Germinal center (tissue), 1 donor: ENCODE measurements at regions not wholly inside any gene's neighbourhood (a gene's known extent, or its start where the extent isn't known, plus 50 kb on each side); places are given as distances from the start of the nearest gene placed in this dataset.
"Not testable (repeated sequence)": the region's sequence is repeated elsewhere in the genome, so short reads cannot be mapped to it uniquely, and the experiment has no call there.

Experiments used
- DNase-seq: peaks from one replicate; pipeline ENCODE4 v3.0.0; 2012; ENCODE audit warnings: mixed read lengths, low spot score

- DNase-seq, result no peak
These were observed 408.8 kb upstream of the FZD8 start for GRCh38 chr10:36050763-36051499.

- no peak for DNase-seq
These were observed 406.7 kb upstream of the FZD8 start for GRCh38 chr10:36048780-36049179.

- DNase-seq, result no peak
These were observed 406.1 kb upstream of the FZD8 start for GRCh38 chr10:36048236-36048635.

DNA sequence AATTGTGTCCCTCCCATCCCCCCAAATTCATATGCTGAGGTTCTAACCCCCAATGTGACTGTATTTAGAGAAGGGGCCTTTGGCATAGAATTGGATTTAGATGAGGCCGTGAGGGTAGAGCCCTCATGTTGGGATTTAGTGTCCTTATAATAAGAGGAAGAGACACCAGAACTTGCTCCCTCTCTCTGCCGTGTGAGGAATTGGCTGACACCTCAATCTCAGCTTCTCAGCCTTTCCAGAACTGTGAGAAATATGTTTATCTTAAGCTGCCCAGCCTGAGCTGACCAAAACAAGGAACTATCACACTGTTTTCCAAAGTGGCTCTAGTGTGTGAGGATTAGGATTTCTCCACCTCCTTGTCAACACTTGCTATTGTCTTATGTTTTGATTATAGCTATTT, 400.0 kb upstream of the FZD8 start:
- no peak for DNase-seq

GRCh38 chr10:36038316-36038955, 396.3 kb upstream of the FZD8 start:
- DNase-seq, result no peak

GRCh38 chr10:36036137-36036536, 394.0 kb upstream of the FZD8 start:
- DNase-seq, result no peak

GRCh38 chr10:36033808-36034207, 391.7 kb upstream of the FZD8 start:
- DNase-seq, result no peak

DNA sequence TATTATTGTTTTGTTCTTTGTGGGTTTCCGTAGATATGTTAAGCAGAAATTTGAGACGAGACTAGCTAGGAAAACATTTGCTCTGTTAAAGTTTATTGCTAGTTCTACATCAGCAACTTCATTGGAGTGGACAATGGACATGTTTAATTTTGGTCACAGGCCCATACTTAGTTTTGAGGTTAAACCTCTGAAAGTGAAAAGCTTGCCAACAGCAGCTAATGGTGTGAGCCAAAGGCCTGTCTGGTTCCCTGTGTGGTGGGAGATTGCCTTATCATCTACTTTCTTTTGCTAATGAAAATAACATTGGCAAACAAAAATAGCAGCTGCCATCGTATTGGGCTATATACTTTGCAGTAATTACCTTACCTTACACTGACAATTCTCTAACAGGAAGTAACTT, 388.4 kb upstream of the FZD8 start:
- no peak for DNase-seq

GRCh38 chr10:36026656-36027390, 384.7 kb upstream of the FZD8 start:
- no peak for DNase-seq

- DNase-seq, result no peak
These were observed 384.0 kb upstream of the FZD8 start for GRCh38 chr10:36026081-36026480.

DNA sequence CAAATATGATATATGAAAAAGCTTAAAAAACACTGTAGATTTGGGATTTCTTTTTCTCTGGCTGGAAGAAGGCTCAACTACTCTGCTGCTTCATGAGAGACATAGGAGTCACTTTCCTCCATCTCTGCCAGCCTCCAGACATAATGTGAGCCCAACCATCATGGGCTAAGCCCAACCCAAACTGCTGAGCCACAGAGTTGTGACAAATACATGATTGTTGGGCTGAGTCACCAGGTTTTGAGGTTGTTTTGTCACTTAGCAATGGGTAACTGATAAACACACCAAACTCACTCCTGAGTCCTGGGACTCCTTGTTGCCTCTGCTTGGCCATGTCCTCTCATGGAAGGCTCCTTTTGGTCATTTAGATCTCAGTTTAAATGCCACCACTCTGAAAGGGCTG, 381.8 kb upstream of the FZD8 start:
- no peak for DNase-seq

- DNase-seq, result no peak
These were observed 379.0 kb upstream of the FZD8 start for GRCh38 chr10:36021096-36021495.

- DNase-seq, result no peak
These were observed 377.7 kb upstream of the FZD8 start for GRCh38 chr10:36019749-36020148.

GRCh38 chr10:36018996-36019395, 376.9 kb upstream of the FZD8 start:
- no peak for DNase-seq

DNA sequence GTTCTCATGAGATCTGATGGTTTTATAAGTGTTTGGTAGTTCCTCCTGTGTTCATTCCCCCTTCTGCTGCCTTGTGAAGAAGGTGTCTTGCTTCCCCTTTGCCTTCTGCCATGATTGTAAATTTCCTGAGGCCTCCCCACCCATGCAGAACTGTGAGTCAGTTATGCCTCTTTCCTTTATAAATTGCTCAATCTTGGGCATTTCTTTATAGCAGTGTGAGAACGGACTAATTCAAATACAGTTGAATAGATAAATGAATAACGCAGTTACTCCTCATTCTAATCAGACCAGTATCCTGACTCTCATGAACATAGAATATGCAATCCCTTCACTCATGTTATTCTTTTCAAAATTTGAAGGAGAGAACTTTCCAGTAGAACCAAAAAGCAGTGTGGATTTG, 375.0 kb upstream of the FZD8 start:
- no peak for DNase-seq

DNA sequence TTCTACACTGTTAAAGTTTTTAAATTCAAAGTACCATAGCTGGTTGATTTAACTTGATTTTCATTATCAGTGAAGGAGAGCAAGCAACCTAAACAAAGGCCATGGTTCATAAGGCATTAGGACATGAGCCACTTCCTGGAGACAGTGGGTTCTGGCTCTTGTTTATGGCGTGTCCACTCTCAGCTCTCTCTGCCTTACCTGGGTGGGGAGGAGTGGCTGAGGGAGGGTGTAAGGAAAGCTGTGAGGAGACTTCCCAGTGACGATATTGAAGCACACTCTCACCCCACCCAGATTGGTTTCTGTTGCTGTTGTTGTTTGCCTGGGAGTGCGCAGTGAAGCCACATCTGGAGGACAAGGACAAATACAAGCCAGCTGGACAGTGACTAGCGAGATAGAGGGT, 365.3 kb upstream of the FZD8 start:
- no peak for DNase-seq

DNA sequence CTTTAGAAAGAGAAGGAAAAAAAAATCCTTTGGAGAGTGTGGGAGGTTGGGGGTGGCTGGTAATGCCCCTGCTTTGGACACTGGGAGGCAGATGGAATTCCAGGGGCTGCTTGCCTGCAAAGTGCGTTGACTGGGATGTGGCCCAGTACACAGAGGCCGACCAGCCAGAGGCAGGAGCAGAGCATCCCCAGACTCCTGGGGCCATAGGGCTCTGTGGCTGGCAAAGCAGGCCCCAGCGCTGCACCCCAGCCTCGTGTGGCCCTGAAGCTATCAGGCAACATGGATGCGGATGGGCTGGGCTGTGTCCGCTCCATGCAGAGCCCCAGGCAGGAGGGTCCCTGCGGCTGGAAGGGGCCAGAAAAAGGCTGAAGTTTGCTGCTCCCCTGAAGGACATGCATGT, 361.6 kb upstream of the FZD8 start:
- DNase-seq, result no peak

GRCh38 chr10:36003031-36003600, 361.0 kb upstream of the FZD8 start:
- no peak for DNase-seq

GRCh38 chr10:36002445-36002844, 360.3 kb upstream of the FZD8 start:
- DNase-seq, result no peak

- DNase-seq, result not testable (repeated sequence)
These were observed 358.7 kb upstream of the FZD8 start for GRCh38 chr10:36000754-36001153.

DNA sequence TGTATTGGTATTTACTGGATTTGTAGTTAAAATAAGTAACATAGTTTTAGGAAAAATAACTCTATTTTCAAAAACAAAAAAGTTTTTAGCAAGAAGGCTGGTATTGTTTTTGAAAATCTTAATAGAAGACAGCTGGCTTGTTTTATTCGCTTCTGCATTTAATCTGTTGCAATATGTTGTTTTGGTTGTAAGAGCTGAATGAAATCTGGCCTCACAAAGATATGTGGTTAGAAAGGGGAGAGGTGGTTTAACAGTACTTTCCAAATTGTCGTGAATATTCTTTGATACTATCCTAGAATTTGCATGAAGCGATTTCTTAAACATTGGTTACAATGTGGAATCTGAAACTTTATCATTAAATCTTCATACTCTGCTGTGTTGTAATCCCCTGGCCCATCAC, 355.9 kb upstream of the FZD8 start:
- no peak for DNase-seq

GRCh38 chr10:35995485-35995884, 353.4 kb upstream of the FZD8 start:
- no peak for DNase-seq
